GM12878 (cell line): ENCODE measurements at regions not wholly inside any gene's neighbourhood (a gene's known extent, or its start where the extent isn't known, plus 50 kb on each side); places are given as distances from the start of the nearest gene placed in this dataset.

Experiments
- ATAC-seq: fragments of 200-7000 bp; cut with Tn5 transposase; 3 replicates; pipeline ENCODE4 v1.9.1; 2020; ENCODE audit warnings: mild to moderate bottlenecking, moderate library complexity
- BruUV-seq: library from RNA; stranded (reverse); fragments of 400-500 nt; replicated peaks from 2 replicates; lab custom pipeline; 2021; lab: Mats Ljungman, UMichigan
- CTCF ChIA-PET: fragments of 300-600 bp; sonication (Branson Sonifier 250); formaldehyde crosslinking; extraction: SDS; loops from one replicate; lab custom pipeline; 2021; ENCODE audit warnings: inconsistent platforms; lab: Yijun Ruan, JAX
- POLR2A ChIA-PET: fragments of 350-600 bp; formaldehyde crosslinking; extraction: SDS; loops from one replicate; lab custom pipeline; 2021; ENCODE audit warnings: inconsistent platforms; lab: Charles Lee
- RAD21 ChIA-PET: fragments of 300-600 bp; sonication (Branson Sonifier 250); formaldehyde crosslinking; loops from one replicate; lab custom pipeline; 2023; ENCODE audit warnings: antibody characterized with exemption; ENCODE audit not compliant: unreplicated experiment; lab: Charles Lee
- SMC1A ChIA-PET: fragments of 300-600 bp; sonication (Branson Sonifier 250); formaldehyde crosslinking; loops from one replicate; lab custom pipeline; 2023; ENCODE audit not compliant: unreplicated experiment, uncharacterized antibody; lab: Charles Lee
- DNase-seq: peaks from one replicate; pipeline ENCODE4 v3.0.0-alpha.2; 2011; ENCODE audit warnings: low read depth, low spot score
- FAIRE-seq: peaks from 3 replicates; lab custom pipeline; 2011; peaks lifted over from hg19 to GRCh38; lab: Jason Lieb, UNC
- H2AFZ ChIP-seq: 2 replicates; pipeline ENCODE4 v1.6.0; 2011; ENCODE audit warnings: low read depth, low read length, control low read depth; ENCODE audit not compliant: control insufficient read depth
- H3K27ac ChIP-seq: 2 replicates; pipeline ENCODE4 v1.5.1; 2011; ENCODE audit warnings: control low read depth; ENCODE audit not compliant: control insufficient read depth, insufficient read depth
- H3K27me3 ChIP-seq, 2 experiments: replicated peaks in 1 of 2; 2 replicates each; pipeline versions ENCODE4 v1.6.0 to v1.6.1; 2011; ENCODE audit warnings: low read length in 1 of 2; ENCODE audit not compliant: control insufficient read depth in 2 of 2, insufficient read depth in 2 of 2
- H3K36me3 ChIP-seq, 2 experiments: 2 replicates each; pipeline ENCODE4 v1.5.1; 2011; ENCODE audit warnings: low read length in 1 of 2; ENCODE audit not compliant: control insufficient read depth in 2 of 2, insufficient read depth in 2 of 2
- H3K4me1 ChIP-seq: 2 replicates; pipeline ENCODE4 v1.6.1; 2011; ENCODE audit warnings: mild to moderate bottlenecking, low read length, moderate library complexity, mixed read lengths; ENCODE audit not compliant: control insufficient read depth, insufficient read depth
- H3K4me2 ChIP-seq: 2 replicates; pipeline ENCODE4 v1.6.0; 2011; ENCODE audit warnings: control low read depth; ENCODE audit not compliant: control insufficient read depth, insufficient read depth
- H3K4me3 ChIP-seq: fragments of 200-600 bp; sonication (generic); 2 replicates; pipeline ENCODE4 v1.5.1; 2016
- H3K79me2 ChIP-seq: 2 replicates; pipeline ENCODE4 v1.6.0; 2011; ENCODE audit warnings: low read length; ENCODE audit not compliant: control insufficient read depth, insufficient read depth
- H3K9ac ChIP-seq: 2 replicates; pipeline ENCODE4 v1.8.0; 2011; ENCODE audit warnings: low read length, control low read depth, mixed read lengths; ENCODE audit not compliant: control insufficient read depth, insufficient read depth
- H3K9me3 ChIP-seq: replicated peaks from 3 replicates; pipeline ENCODE4 v1.5.1; 2011; ENCODE audit warnings: mild to moderate bottlenecking, low read length; ENCODE audit not compliant: control insufficient read depth, insufficient read depth
- H4K20me1 ChIP-seq: 2 replicates; pipeline ENCODE4 v1.6.0; 2011; ENCODE audit not compliant: control insufficient read depth, insufficient read depth
- CHD2 ChIP-seq: IDR thresholded peaks from 2 replicates; pipeline ENCODE4 v1.6.1; 2011; ENCODE audit warnings: low read depth, low read length, improper control_type of control experiment, borderline replicate concordance
- CTCF ChIP-seq, 3 experiments: IDR thresholded peaks in 2 of 3; conservative IDR thresholded peaks in 1 of 3; 2 replicates each; pipeline ENCODE4 v1.5.1; 2011; ENCODE audit warnings: low read depth in 3 of 3, low read length in 3 of 3, mild to moderate bottlenecking in 3 of 3, control low read depth in 2 of 3, moderate library complexity in 2 of 3, inconsistent platforms in 1 of 3, mixed read lengths in 1 of 3; ENCODE audit not compliant: control insufficient read depth in 2 of 3, insufficient read depth in 1 of 3; ENCODE audit errors: extremely low read depth in 1 of 3
- EED ChIP-seq: sonication (generic); IDR thresholded peaks from 2 replicates; pipeline ENCODE4 v1.6.1; 2016; ENCODE audit warnings: antibody characterized with exemption, low read depth
- IRF5 ChIP-seq: fragments of 450-650 bp; IDR thresholded peaks from 2 replicates; pipeline ENCODE4 v1.6.1; 2017; ENCODE audit warnings: borderline replicate concordance
- RFX5 ChIP-seq: IDR thresholded peaks from 2 replicates; pipeline ENCODE4 v1.6.1; 2011; ENCODE audit warnings: low read depth, low read length, improper control_type of control experiment
- SIX5 ChIP-seq: IDR thresholded peaks from 2 replicates; pipeline ENCODE4 v1.6.1; 2011; ENCODE audit warnings: mild to moderate bottlenecking, low read depth, low read length, moderate library complexity; ENCODE audit not compliant: severe bottlenecking
- SKIL ChIP-seq: fragments of 450-650 bp; IDR thresholded peaks from 2 replicates; pipeline ENCODE4 v1.6.1; 2017; ENCODE audit warnings: mild to moderate bottlenecking, low read depth, inconsistent platforms; ENCODE audit not compliant: poor library complexity, severe bottlenecking
- SMC3 ChIP-seq: IDR thresholded peaks from 2 replicates; pipeline ENCODE4 v1.6.1; 2011; ENCODE audit warnings: low read length, improper control_type of control experiment, borderline replicate concordance
- USF1 ChIP-seq: IDR thresholded peaks from 2 replicates; pipeline ENCODE4 v1.6.1; 2011; ENCODE audit warnings: borderline replicate concordance, low read depth, mild to moderate bottlenecking, moderate library complexity, mixed read lengths, low read length; ENCODE audit not compliant: insufficient read depth; ENCODE audit errors: extremely low read length
- USF2 ChIP-seq: IDR thresholded peaks from 2 replicates; pipeline ENCODE4 v1.6.1; 2011; ENCODE audit warnings: low read depth, low read length, improper control_type of control experiment, borderline replicate concordance
- YY1 ChIP-seq: IDR thresholded peaks from 2 replicates; pipeline ENCODE4 v1.6.1; 2011; ENCODE audit warnings: low read depth, mild to moderate bottlenecking, low read length
- ZNF592 ChIP-seq: fragments of 450-650 bp; IDR thresholded peaks from 2 replicates; pipeline ENCODE4 v1.6.1; 2017; ENCODE audit warnings: mild to moderate bottlenecking, moderate library complexity
- in situ Hi-C: fragments of 300-500 bp; cut with MboI; formaldehyde crosslinking; loops from 9 replicates; pipeline ENCODE4 v1.14.3; 2018; ENCODE audit warnings: mixed read lengths
- intact Hi-C: fragments of 100-400 bp; cut with micrococcal nuclease; formaldehyde crosslinking; loops from one replicate; pipeline ENCODE4 v1.14.2; 2022; ENCODE audit not compliant: unreplicated experiment

GRCh38 chr7:94055963-94056362 is 51.8 kb upstream of the BET1 start:
- DNase-seq (no peak), FAIRE-seq (no peak), ATAC-seq (no peak)
- Histone ChIP-seq H3K36me3 (no peaks in the 10 kb centered on the region), H3K4me3 (no peak overlapping the region), H4K20me1 (no peaks in the 10 kb centered on the region), H2AFZ (no peak overlapping the region), H3K9ac (no peak overlapping the region), H3K4me2 (no peak overlapping the region), H3K27ac (no peak overlapping the region), H3K4me1 (peaks cover 20% of the 10 kb centered on the region), H3K27me3 (no peaks in the 10 kb centered on the region), H3K79me2 (no peaks in the 10 kb centered on the region), H3K9me3 (peaks cover 2% of the 10 kb centered on the region; the same call in 1 of the 3 replicates)
- ChIA-PET SMC1A (interaction anchor here (0.6 to 4.3 kb wide), 9 partner anchors 10 to 117 kb away, joined by 3 to 24 read pairs (median 3); no protein-coding TSS in a partner anchor), POLR2A (no interaction called here), CTCF (interaction anchor here (0.6 to 1.4 kb wide), 5 partner anchors 15 to 816 kb away, joined by 3 to 6 read pairs (median 3); no protein-coding TSS in a partner anchor), RAD21 (interaction anchor here (0.7 to 2.0 kb wide), 2 partner anchors 31 to 158 kb away, joined by 3 to 6 read pairs; no protein-coding TSS in a partner anchor)
- in situ Hi-C loops (no loop called here), intact Hi-C loops (no loop called here)
- no TSS peak for BruUV-seq
- TF ChIP-seq EED (no peak), YY1 (no peak), SKIL (no peak), SMC3 (no peak), CTCF (IDR thresholded peaks at IDR 0.05 in 2 of 3, conservative IDR thresholded peaks at IDR 0.05 in 1 of 3; ENCODE audit: control insufficient read depth in 2 of 3, extremely low read depth in 1 of 3, insufficient read depth in 1 of 3, low read depth in 3 of 3, low read length in 3 of 3) (no peak), RFX5 (no peak), CHD2 (no peak), USF2 (no peak), IRF5 (no peak), USF1 (no peak), ZNF592 (no peak), SIX5 (no peak)
